Suprapubic skin (tissue), 4 donors: ENCODE measurements at regions not wholly inside any gene's neighbourhood (a gene's known extent, or its start where the extent isn't known, plus 50 kb on each side); places are given as distances from the start of the nearest gene placed in this dataset.

ENCODE experiments used
- DNase-seq, 2 donors: peaks; one replicate each; pipeline ENCODE4 v3.0.0-alpha.2; 2019; ENCODE audit warnings: low spot score in 2 of 2
- H3K27ac ChIP-seq: fragments of 200-600 bp; sonication (generic); one replicate; pipeline ENCODE4 v1.5.1; 2019
- H3K27me3 ChIP-seq: fragments of 200-600 bp; sonication (generic); one replicate; pipeline ENCODE4 v1.5.1; 2019
- H3K36me3 ChIP-seq: fragments of 200-600 bp; sonication (generic); one replicate; pipeline ENCODE4 v1.5.1; 2019
- H3K4me1 ChIP-seq: fragments of 200-600 bp; sonication (generic); one replicate; pipeline ENCODE4 v1.5.1; 2019
- H3K4me3 ChIP-seq: fragments of 200-600 bp; sonication (generic); one replicate; pipeline ENCODE4 v1.5.1; 2019; ENCODE audit warnings: mild to moderate bottlenecking
- H3K9me3 ChIP-seq: fragments of 200-600 bp; sonication (generic); one replicate; pipeline ENCODE4 v1.5.1; 2019
- EP300 ChIP-seq: sonication (generic); formaldehyde crosslinking; IDR thresholded peaks from one replicate; pipeline ENCODE4 v1.6.1; 2017; ENCODE audit warnings: antibody characterized with exemption
- POLR2A ChIP-seq, 2 donors: fragments of 450-650 bp; IDR thresholded peaks; one replicate each; pipeline ENCODE4 v1.6.1; 2017; ENCODE audit warnings: antibody characterized with exemption in 2 of 2, mild to moderate bottlenecking in 2 of 2, moderate library complexity in 2 of 2
- POLR2AphosphoS5 ChIP-seq, 3 donors: sonication (generic); formaldehyde crosslinking; IDR thresholded peaks; one replicate each; pipeline ENCODE4 v1.6.1; 2017; ENCODE audit warnings: antibody characterized with exemption in 3 of 3
- WGBS: methylation state at CpG from one replicate; pipeline ENCODE4 v1.1.5; 2018; 5-methylcytosine and 5-hydroxymethylcytosine counted together
- TF ChIP-seq, protein P1 (sequence below), 2 donors: fragments of 200-600 bp in 1 of 2; fragments of 450-650 bp in 1 of 2; sonication (generic) in 1 of 2; IDR thresholded peaks; one replicate each; pipeline ENCODE4 v1.5.1; 2016 to 2019; ENCODE audit warnings: antibody characterized with exemption in 2 of 2, mild to moderate bottlenecking in 1 of 2, moderate library complexity in 1 of 2

DNA sequence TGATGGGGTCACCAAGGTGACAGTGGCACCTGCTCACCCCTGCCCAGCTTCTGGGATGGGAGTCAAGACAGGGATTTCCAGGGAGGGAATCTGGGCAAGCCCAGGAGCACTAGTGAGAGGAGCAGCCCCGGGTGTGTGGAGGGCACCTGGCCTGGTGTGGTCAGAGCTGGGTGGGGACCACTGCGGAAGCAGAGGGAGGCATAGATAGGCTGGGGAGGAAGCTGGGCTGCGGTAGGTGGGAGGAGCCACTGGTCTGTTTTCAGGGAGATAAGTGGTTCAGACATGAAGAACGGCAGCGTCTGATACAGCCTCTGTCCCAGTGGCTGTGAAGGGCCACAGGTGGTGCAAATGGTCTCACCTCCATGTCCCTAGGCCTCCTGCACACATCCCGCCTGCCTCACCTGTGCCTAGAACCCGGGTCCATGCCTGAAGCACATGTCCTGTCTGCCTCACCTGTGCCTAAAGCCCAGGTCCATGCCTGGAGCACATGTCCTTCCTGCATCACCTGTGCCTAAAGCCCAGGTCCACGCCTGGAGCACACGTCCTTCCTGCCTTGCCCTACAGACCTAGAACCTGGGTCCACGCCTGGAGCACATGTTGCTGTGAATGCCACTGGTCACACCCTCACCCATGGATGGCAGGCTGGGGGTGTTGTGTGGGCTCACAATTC is 325.9 kb upstream of the AJAP1 start:
- H3K27ac ChIP-seq, result no peak overlapping the region
- peaks cover under 1% of the 10 kb centered on the region for H3K9me3 ChIP-seq
- H3K27me3 ChIP-seq, result peaks cover 3% of the 10 kb centered on the region
- WGBS, result 64% methylated on average over 7 of the region's 10 CpGs
- DNase-seq, result no peak
- TF ChIP-seq, protein P1, sequence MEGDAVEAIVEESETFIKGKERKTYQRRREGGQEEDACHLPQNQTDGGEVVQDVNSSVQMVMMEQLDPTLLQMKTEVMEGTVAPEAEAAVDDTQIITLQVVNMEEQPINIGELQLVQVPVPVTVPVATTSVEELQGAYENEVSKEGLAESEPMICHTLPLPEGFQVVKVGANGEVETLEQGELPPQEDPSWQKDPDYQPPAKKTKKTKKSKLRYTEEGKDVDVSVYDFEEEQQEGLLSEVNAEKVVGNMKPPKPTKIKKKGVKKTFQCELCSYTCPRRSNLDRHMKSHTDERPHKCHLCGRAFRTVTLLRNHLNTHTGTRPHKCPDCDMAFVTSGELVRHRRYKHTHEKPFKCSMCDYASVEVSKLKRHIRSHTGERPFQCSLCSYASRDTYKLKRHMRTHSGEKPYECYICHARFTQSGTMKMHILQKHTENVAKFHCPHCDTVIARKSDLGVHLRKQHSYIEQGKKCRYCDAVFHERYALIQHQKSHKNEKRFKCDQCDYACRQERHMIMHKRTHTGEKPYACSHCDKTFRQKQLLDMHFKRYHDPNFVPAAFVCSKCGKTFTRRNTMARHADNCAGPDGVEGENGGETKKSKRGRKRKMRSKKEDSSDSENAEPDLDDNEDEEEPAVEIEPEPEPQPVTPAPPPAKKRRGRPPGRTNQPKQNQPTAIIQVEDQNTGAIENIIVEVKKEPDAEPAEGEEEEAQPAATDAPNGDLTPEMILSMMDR (IDR thresholded peaks at IDR 0.05), result no peak
- TF ChIP-seq POLR2AphosphoS5 (IDR thresholded peaks at IDR 0.05), result no peak
- no peak for TF ChIP-seq EP300
- TF ChIP-seq POLR2A (IDR thresholded peaks at IDR 0.05), result no peak
- H3K4me3 ChIP-seq, result no peak overlapping the region
- no peaks in the 10 kb centered on the region for H3K4me1 ChIP-seq
- no peaks in the 10 kb centered on the region for H3K36me3 ChIP-seq

DNA sequence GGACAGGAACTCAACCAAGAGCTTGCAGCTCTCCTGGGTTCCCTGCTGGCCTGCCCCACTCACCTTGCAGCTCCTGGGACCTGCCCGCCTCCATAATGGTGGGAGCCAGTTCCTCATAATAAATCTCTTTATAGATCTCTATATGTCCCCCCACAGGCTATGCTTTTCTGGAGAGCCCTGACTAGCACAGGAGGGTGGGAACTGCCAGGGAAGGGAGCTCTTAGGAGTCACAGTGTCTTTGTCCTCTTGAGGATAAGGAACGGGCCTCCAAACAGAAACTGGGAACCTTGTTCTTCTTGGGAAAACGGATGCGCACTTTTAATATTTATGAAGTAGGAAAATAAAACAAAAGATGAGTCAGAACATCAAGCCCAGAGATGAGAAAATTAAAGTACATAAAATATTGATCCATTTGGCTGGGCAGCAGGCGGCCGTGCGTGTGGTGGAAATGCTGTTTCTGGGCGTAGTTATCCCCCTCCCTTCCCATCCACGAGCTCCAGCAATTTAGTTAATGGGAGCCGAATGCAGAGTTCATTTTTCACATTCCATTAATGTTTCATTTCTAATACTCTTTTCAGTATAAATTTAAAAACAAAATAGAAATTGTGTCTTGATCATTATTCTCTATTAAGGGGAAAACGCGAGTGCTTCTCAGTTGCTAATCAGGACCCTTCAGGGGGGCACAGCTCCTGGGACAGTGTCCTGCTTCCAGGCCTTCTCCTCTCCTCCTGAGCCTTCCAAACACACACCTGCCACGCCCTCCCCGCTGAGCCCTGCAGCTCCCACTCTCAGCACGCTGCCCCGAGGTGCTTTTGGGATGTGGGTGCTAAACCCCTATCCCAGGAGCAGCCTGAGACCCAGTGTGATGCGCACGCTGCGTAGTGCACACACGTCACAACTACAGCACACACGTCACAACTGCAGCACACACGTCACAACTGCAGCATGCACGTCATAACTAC is 323.3 kb upstream of the AJAP1 start:
- 68% methylated on average over 23 of the region's 23 CpGs for WGBS
- Histone ChIP-seq H3K27ac (no peak overlapping the region), H3K4me1 (no peaks in the 10 kb centered on the region), H3K4me3 (no peak overlapping the region), H3K9me3 (peaks cover 9% of the 10 kb centered on the region), H3K27me3 (peaks cover 4% of the 10 kb centered on the region), H3K36me3 (no peaks in the 10 kb centered on the region)
- TF ChIP-seq EP300, result no peak
- no peak for DNase-seq

DNA sequence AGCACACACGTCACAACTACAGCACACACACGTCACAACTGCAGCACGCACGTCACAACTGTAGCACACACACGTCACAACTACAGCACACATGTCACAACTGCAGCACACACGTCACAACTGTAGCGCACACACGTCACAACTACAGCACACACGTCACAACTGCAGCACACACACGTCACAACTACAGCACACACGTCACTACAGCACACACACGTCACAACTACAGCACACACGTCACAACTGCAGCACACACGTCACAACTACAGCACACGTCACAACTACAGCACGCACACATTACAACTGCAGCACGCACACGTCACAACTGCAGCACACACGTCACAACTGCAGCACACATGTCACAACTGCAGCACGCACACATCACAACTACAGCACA is 322.6 kb upstream of the AJAP1 start:
- no peak for TF ChIP-seq POLR2A (IDR thresholded peaks at IDR 0.05)
- TF ChIP-seq, protein P1 (IDR thresholded peaks at IDR 0.05), result no peak
- no peak for TF ChIP-seq POLR2AphosphoS5 (IDR thresholded peaks at IDR 0.05)
- no peak for TF ChIP-seq EP300
- WGBS, result 87% methylated on average over 20 of the region's 20 CpGs
- no peak for DNase-seq

DNA sequence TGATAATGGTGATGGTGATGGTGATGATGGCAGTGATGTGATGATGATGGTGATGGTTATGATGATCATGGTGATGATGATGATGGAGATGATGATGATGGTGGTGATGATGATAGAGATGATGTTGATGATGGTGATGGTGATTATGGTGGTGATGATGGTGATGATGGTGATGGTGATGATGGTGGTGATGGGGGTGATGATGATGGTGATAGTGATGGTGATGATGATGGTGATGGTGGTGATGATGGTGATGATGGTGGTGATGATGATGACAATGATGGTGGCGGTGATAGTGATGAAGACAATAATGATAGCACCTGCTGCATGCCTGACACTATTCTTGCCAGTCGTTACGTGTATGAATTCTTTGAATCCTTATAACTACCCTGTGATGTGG is 317.9 kb upstream of the AJAP1 start:
- TF ChIP-seq POLR2A (IDR thresholded peaks at IDR 0.05) (no peak), EP300 (no peak), POLR2AphosphoS5 (IDR thresholded peaks at IDR 0.05) (no peak)
- TF ChIP-seq, protein P1 (IDR thresholded peaks at IDR 0.05), result no peak
- H3K4me1 ChIP-seq, result no peaks in the 10 kb centered on the region
- no peak for DNase-seq
- H3K36me3 ChIP-seq, result no peaks in the 10 kb centered on the region
- H3K9me3 ChIP-seq, result peaks cover 9% of the 10 kb centered on the region
- peaks cover 4% of the 10 kb centered on the region for H3K27me3 ChIP-seq
- WGBS, result 92% methylated on average over 3 of the region's 3 CpGs
- no peak overlapping the region for H3K4me3 ChIP-seq
- no peak overlapping the region for H3K27ac ChIP-seq

More for the DNA sequence above, 322.6 kb upstream of the AJAP1 start:
- Histone ChIP-seq H3K36me3 (no peaks in the 10 kb centered on the region), H3K9me3 (peaks cover 9% of the 10 kb centered on the region), H3K27ac (no peak overlapping the region), H3K4me3 (no peak overlapping the region), H3K27me3 (peaks cover 4% of the 10 kb centered on the region), H3K4me1 (no peaks in the 10 kb centered on the region)

DNA sequence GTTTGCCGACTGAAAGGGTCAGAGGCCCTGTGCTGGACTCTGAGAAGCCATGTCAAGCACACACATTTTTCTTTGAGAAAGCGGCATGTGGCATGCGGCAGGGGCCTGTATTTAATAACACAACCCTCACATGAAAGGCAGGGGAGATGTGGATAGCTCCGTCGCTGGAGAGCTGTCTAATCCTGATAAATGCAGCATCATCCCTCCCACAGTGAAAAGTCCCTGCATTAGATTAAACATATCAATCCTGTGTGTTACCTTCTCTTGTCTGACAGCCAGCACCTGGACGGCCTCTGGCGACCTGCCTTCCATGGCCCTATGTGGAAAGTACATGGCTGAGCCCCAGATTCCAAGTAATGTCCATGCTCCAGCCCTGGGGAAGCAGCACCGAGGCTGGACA is 313.0 kb upstream of the AJAP1 start:
- Histone ChIP-seq H3K27me3 (no peaks in the 10 kb centered on the region), H3K4me3 (no peak overlapping the region), H3K36me3 (no peaks in the 10 kb centered on the region), H3K27ac (no peak overlapping the region), H3K4me1 (no peaks in the 10 kb centered on the region), H3K9me3 (no peaks in the 10 kb centered on the region)
- no peak for TF ChIP-seq POLR2A (IDR thresholded peaks at IDR 0.05)
- no peak for TF ChIP-seq POLR2AphosphoS5 (IDR thresholded peaks at IDR 0.05)
- no peak for TF ChIP-seq EP300
- TF ChIP-seq, protein P1 (IDR thresholded peaks at IDR 0.05), result no peak
- 65% methylated on average over 6 of the region's 8 CpGs for WGBS
- DNase-seq, result no peak
